ENCODE measurements at regions not wholly inside any gene's neighbourhood (a gene's known extent, or its start where the extent isn't known, plus 50 kb on each side); places are given as distances from the start of the nearest gene placed in this dataset.

- peaks cover 14% of the 10 kb centered on the region for H3K27me3 Mint-ChIP-seq
- ATAC-seq (ENCODE audit: low read depth) (no peak), DNase-seq (ENCODE audit: low spot score in 2 of 2) (no peak)
- no peak overlapping the region for H3K27ac Mint-ChIP-seq
- no peaks in the 10 kb centered on the region for H3K4me1 Mint-ChIP-seq
- H3K36me3 Mint-ChIP-seq: no peaks in the 10 kb centered on the region
- H3K9me3 Mint-ChIP-seq: no peaks in the 10 kb centered on the region
- no peak overlapping the region for H3K4me3 Mint-ChIP-seq
These were observed 423.3 kb downstream of the MTX2 start for GRCh38 chr2:176692533-176692932.

- no peak overlapping the region for H3K27ac Mint-ChIP-seq
- DNase-seq (ENCODE audit: low spot score in 2 of 2): no peak
- ATAC-seq (ENCODE audit: low read depth): no peak
- H3K36me3 Mint-ChIP-seq: no peaks in the 10 kb centered on the region
- H3K4me3 Mint-ChIP-seq: no peak overlapping the region
- H3K9me3 Mint-ChIP-seq: no peaks in the 10 kb centered on the region
- H3K27me3 Mint-ChIP-seq: peaks cover 5% of the 10 kb centered on the region
- no peaks in the 10 kb centered on the region for H3K4me1 Mint-ChIP-seq
These were observed 429.9 kb downstream of the MTX2 start for GRCh38 chr2:176699098-176699497.

GRCh38 chr2:176699644-176700043 is 430.4 kb downstream of the MTX2 start:
- Mint-ChIP-seq H3K4me1 (no peaks in the 10 kb centered on the region), H3K4me3 (no peak overlapping the region), H3K9me3 (no peaks in the 10 kb centered on the region), H3K27me3 (peaks cover 4% of the 10 kb centered on the region), H3K36me3 (no peaks in the 10 kb centered on the region), H3K27ac (no peak overlapping the region)
- no peak for ATAC-seq (ENCODE audit: low read depth)
- DNase-seq (ENCODE audit: low spot score in 2 of 2): no peak

- peaks cover 3% of the 10 kb centered on the region for H3K27me3 Mint-ChIP-seq
- H3K4me3 Mint-ChIP-seq: no peak overlapping the region
- ATAC-seq (ENCODE audit: low read depth): no peak
- H3K36me3 Mint-ChIP-seq: no peaks in the 10 kb centered on the region
- no peaks in the 10 kb centered on the region for H3K4me1 Mint-ChIP-seq
- H3K9me3 Mint-ChIP-seq: no peaks in the 10 kb centered on the region
- no peak overlapping the region for H3K27ac Mint-ChIP-seq
- no peak for DNase-seq (ENCODE audit: low spot score in 2 of 2)
These were observed 432.9 kb downstream of the MTX2 start for GRCh38 chr2:176702131-176702530.

- H3K27me3 Mint-ChIP-seq: no peaks in the 10 kb centered on the region
- no peak overlapping the region for H3K4me3 Mint-ChIP-seq
- no peak for DNase-seq (ENCODE audit: low spot score in 2 of 2)
- no peak overlapping the region for H3K27ac Mint-ChIP-seq
- no peaks in the 10 kb centered on the region for H3K9me3 Mint-ChIP-seq
- H3K36me3 Mint-ChIP-seq: no peaks in the 10 kb centered on the region
- no peak for ATAC-seq (ENCODE audit: low read depth)
- no peaks in the 10 kb centered on the region for H3K4me1 Mint-ChIP-seq
These were observed 435.1 kb downstream of the MTX2 start for GRCh38 chr2:176704282-176704858.

- Mint-ChIP-seq H3K9me3 (peaks cover 2% of the 10 kb centered on the region), H3K27me3 (peaks cover 8% of the 10 kb centered on the region), H3K36me3 (no peaks in the 10 kb centered on the region), H3K27ac (no peak overlapping the region), H3K4me1 (no peaks in the 10 kb centered on the region), H3K4me3 (no peak overlapping the region)
- DNase-seq (ENCODE audit: low spot score in 2 of 2) (no peak), ATAC-seq (ENCODE audit: low read depth) (no peak)
These were observed 440.1 kb downstream of the MTX2 start for GRCh38 chr2:176709149-176709951.

- ATAC-seq (ENCODE audit: low read depth) (no peak), DNase-seq (ENCODE audit: low spot score in 2 of 2) (no peak)
- Mint-ChIP-seq H3K4me1 (no peaks in the 10 kb centered on the region), H3K27me3 (peaks cover 8% of the 10 kb centered on the region), H3K4me3 (no peak overlapping the region), H3K9me3 (peaks cover 2% of the 10 kb centered on the region), H3K36me3 (no peaks in the 10 kb centered on the region), H3K27ac (no peak overlapping the region)
These were observed 440.7 kb downstream of the MTX2 start for GRCh38 chr2:176709991-176710390.

GRCh38 chr2:176710657-176711186 is 441.5 kb downstream of the MTX2 start:
- DNase-seq (ENCODE audit: low spot score in 2 of 2): no peak
- no peak for ATAC-seq (ENCODE audit: low read depth)
- Mint-ChIP-seq H3K27me3 (peaks cover 9% of the 10 kb centered on the region), H3K9me3 (peaks cover 2% of the 10 kb centered on the region), H3K4me3 (no peak overlapping the region), H3K36me3 (no peaks in the 10 kb centered on the region), H3K4me1 (no peaks in the 10 kb centered on the region), H3K27ac (no peak overlapping the region)

GRCh38 chr2:176725873-176726645 is 456.8 kb downstream of the MTX2 start:
- Mint-ChIP-seq H3K4me3 (no peak overlapping the region), H3K4me1 (no peaks in the 10 kb centered on the region), H3K27ac (no peak overlapping the region), H3K9me3 (peaks cover 2% of the 10 kb centered on the region), H3K36me3 (no peaks in the 10 kb centered on the region), H3K27me3 (peaks cover 1% of the 10 kb centered on the region)
- ATAC-seq (ENCODE audit: low read depth) (no peak), DNase-seq (ENCODE audit: low spot score in 2 of 2) (no peak)

- Mint-ChIP-seq H3K36me3 (no peaks in the 10 kb centered on the region), H3K9me3 (no peaks in the 10 kb centered on the region), H3K4me1 (no peaks in the 10 kb centered on the region), H3K27ac (no peak overlapping the region), H3K27me3 (no peaks in the 10 kb centered on the region), H3K4me3 (no peak overlapping the region)
- DNase-seq (ENCODE audit: low spot score in 2 of 2) (no peak), ATAC-seq (ENCODE audit: low read depth) (no peak)
These were observed 458.5 kb downstream of the MTX2 start for GRCh38 chr2:176727696-176728095.

GRCh38 chr2:176729706-176730569 is 460.7 kb downstream of the MTX2 start:
- Mint-ChIP-seq H3K4me3 (no peak overlapping the region), H3K27me3 (no peaks in the 10 kb centered on the region), H3K27ac (no peak overlapping the region), H3K36me3 (no peaks in the 10 kb centered on the region), H3K9me3 (no peaks in the 10 kb centered on the region), H3K4me1 (no peaks in the 10 kb centered on the region)
- DNase-seq (ENCODE audit: low spot score in 2 of 2): no peak
- ATAC-seq (ENCODE audit: low read depth): no peak

GRCh38 chr2:176732780-176733179 is 463.5 kb downstream of the MTX2 start:
- ATAC-seq (ENCODE audit: low read depth) (no peak), DNase-seq (ENCODE audit: low spot score in 2 of 2) (no peak)
- H3K4me3 Mint-ChIP-seq: no peak overlapping the region
- no peaks in the 10 kb centered on the region for H3K9me3 Mint-ChIP-seq
- no peak overlapping the region for H3K27ac Mint-ChIP-seq
- H3K4me1 Mint-ChIP-seq: no peaks in the 10 kb centered on the region
- no peaks in the 10 kb centered on the region for H3K36me3 Mint-ChIP-seq
- no peaks in the 10 kb centered on the region for H3K27me3 Mint-ChIP-seq

GRCh38 chr2:176733698-176734430 is 464.6 kb downstream of the MTX2 start:
- Mint-ChIP-seq H3K27me3 (peaks cover 1% of the 10 kb centered on the region), H3K27ac (no peak overlapping the region), H3K36me3 (no peaks in the 10 kb centered on the region), H3K4me1 (no peaks in the 10 kb centered on the region), H3K9me3 (no peaks in the 10 kb centered on the region), H3K4me3 (no peak overlapping the region)
- no peak for DNase-seq (ENCODE audit: low spot score in 2 of 2)
- ATAC-seq (ENCODE audit: low read depth): no peak

Data from memory B cell (primary cell).